ENCODE measurements at regions not wholly inside any gene's neighbourhood (a gene's known extent, or its start where the extent isn't known, plus 50 kb on each side); places are given as distances from the start of the nearest gene placed in this dataset.

GRCh38 chr14:32022525-32022924 lies 54.6 kb upstream of the ARHGAP5 start:
- ATAC-seq: no peak
- Mint-ChIP-seq H3K27me3 (ENCODE audit: low read depth in 2 of 2) (peaks cover 4 to 19% of the 10 kb centered on the region in 2 donors), H3K4me1 (no peaks in the 10 kb centered on the region), H3K36me3 (no peaks in the 10 kb centered on the region), H3K27ac (no peak overlapping the region), H3K4me3 (no peak overlapping the region), H3K9me3 (no peaks in the 10 kb centered on the region)
- no peak for TF ChIP-seq CTCF (IDR thresholded peaks at IDR 0.05)
- H3K4me3 ChIP-seq (ENCODE audit: low read length): no peak overlapping the region
- H3K9me3 ChIP-seq (ENCODE audit: control insufficient read depth, insufficient read depth, low read length): no peaks in the 10 kb centered on the region
- 97% methylated on average over 4 of the region's 4 CpGs for WGBS (ENCODE audit: insufficient coverage)
- H3K4me1 ChIP-seq (ENCODE audit: control insufficient read depth, insufficient read depth, low read length): no peaks in the 10 kb centered on the region
- H3K27ac ChIP-seq (ENCODE audit: low read length): no peak overlapping the region
- intact Hi-C loops (cut with micrococcal nuclease): no loop called here
- no peak for DNase-seq
- H3K36me3 ChIP-seq (ENCODE audit: control insufficient read depth, insufficient read depth, low read length): no peaks in the 10 kb centered on the region
- no peaks in the 10 kb centered on the region for H3K27me3 ChIP-seq (ENCODE audit: control insufficient read depth, insufficient read depth, low read length)

- Histone ChIP-seq H3K4me3 (ENCODE audit: low read length) (no peak overlapping the region), H3K36me3 (ENCODE audit: control insufficient read depth, insufficient read depth, low read length) (no peaks in the 10 kb centered on the region), H3K9me3 (ENCODE audit: control insufficient read depth, insufficient read depth, low read length) (no peaks in the 10 kb centered on the region), H3K4me1 (ENCODE audit: control insufficient read depth, insufficient read depth, low read length) (no peaks in the 10 kb centered on the region), H3K27me3 (ENCODE audit: control insufficient read depth, insufficient read depth, low read length) (no peaks in the 10 kb centered on the region), H3K27ac (ENCODE audit: low read length) (no peak overlapping the region)
- no peak for DNase-seq
- no peaks in the 10 kb centered on the region for H3K36me3 Mint-ChIP-seq
- H3K9me3 Mint-ChIP-seq: no peaks in the 10 kb centered on the region
- intact Hi-C loops (cut with micrococcal nuclease): no loop called here
- H3K4me1 Mint-ChIP-seq: no peaks in the 10 kb centered on the region
- H3K27me3 Mint-ChIP-seq (ENCODE audit: low read depth in 2 of 2): peaks cover 4 to 19% of the 10 kb centered on the region in 2 donors
- ATAC-seq: no peak
- 77% methylated on average over 2 of the region's 3 CpGs for WGBS (ENCODE audit: insufficient coverage)
- H3K4me3 Mint-ChIP-seq: no peak overlapping the region
- no peak overlapping the region for H3K27ac Mint-ChIP-seq
- no peak for TF ChIP-seq CTCF (IDR thresholded peaks at IDR 0.05)
Observed at GRCh38 chr14:32022938-32023466, 54.1 kb upstream of the ARHGAP5 start.

- Histone ChIP-seq H3K4me3 (ENCODE audit: low read length) (no peak overlapping the region), H3K4me1 (ENCODE audit: control insufficient read depth, insufficient read depth, low read length) (no peaks in the 10 kb centered on the region), H3K27ac (ENCODE audit: low read length) (no peak overlapping the region), H3K27me3 (ENCODE audit: control insufficient read depth, insufficient read depth, low read length) (no peaks in the 10 kb centered on the region), H3K36me3 (ENCODE audit: control insufficient read depth, insufficient read depth, low read length) (no peaks in the 10 kb centered on the region), H3K9me3 (ENCODE audit: control insufficient read depth, insufficient read depth, low read length) (no peaks in the 10 kb centered on the region)
- Mint-ChIP-seq H3K36me3 (no peaks in the 10 kb centered on the region), H3K27me3 (ENCODE audit: low read depth in 2 of 2) (peaks cover 4 to 19% of the 10 kb centered on the region in 2 donors), H3K27ac (no peak overlapping the region), H3K4me1 (no peaks in the 10 kb centered on the region), H3K9me3 (no peaks in the 10 kb centered on the region), H3K4me3 (no peak overlapping the region)
- DNase-seq: no peak
- intact Hi-C loops (cut with micrococcal nuclease): no loop called here
- no peak for TF ChIP-seq CTCF (IDR thresholded peaks at IDR 0.05)
- 100% methylated on average over 1 of the region's 3 CpGs for WGBS (ENCODE audit: insufficient coverage)
- ATAC-seq: no peak
Observed at GRCh38 chr14:32023540-32023939, 53.6 kb upstream of the ARHGAP5 start.

GRCh38 chr14:32027255-32027939 lies 49.7 kb upstream of the ARHGAP5 start:
- H3K36me3 ChIP-seq (ENCODE audit: control insufficient read depth, insufficient read depth, low read length): no peaks in the 10 kb centered on the region
- H3K27ac Mint-ChIP-seq: no peak overlapping the region
- no peak for TF ChIP-seq CTCF (IDR thresholded peaks at IDR 0.05)
- no peaks in the 10 kb centered on the region for H3K36me3 Mint-ChIP-seq
- H3K4me1 ChIP-seq (ENCODE audit: control insufficient read depth, insufficient read depth, low read length): no peaks in the 10 kb centered on the region
- H3K9me3 Mint-ChIP-seq: no peaks in the 10 kb centered on the region
- H3K4me1 Mint-ChIP-seq: no peaks in the 10 kb centered on the region
- intact Hi-C loops (cut with micrococcal nuclease): no loop called here
- DNase-seq (no peak), ATAC-seq (no peak)
- H3K4me3 ChIP-seq (ENCODE audit: low read length): no peak overlapping the region
- no peaks in the 10 kb centered on the region for H3K9me3 ChIP-seq (ENCODE audit: control insufficient read depth, insufficient read depth, low read length)
- H3K4me3 Mint-ChIP-seq: no peak overlapping the region
- WGBS (ENCODE audit: insufficient coverage): 89% methylated on average over 5 of the region's 5 CpGs
- no peaks in the 10 kb centered on the region for H3K27me3 ChIP-seq (ENCODE audit: control insufficient read depth, insufficient read depth, low read length)
- no peak overlapping the region for H3K27ac ChIP-seq (ENCODE audit: low read length)
- H3K27me3 Mint-ChIP-seq (ENCODE audit: low read depth in 2 of 2): peaks cover 4 to 19% of the 10 kb centered on the region in 2 donors
